Ovary (tissue), 7 donors: ENCODE measurements at regions not wholly inside any gene's neighbourhood (a gene's known extent, or its start where the extent isn't known, plus 50 kb on each side); places are given as distances from the start of the nearest gene placed in this dataset.

Source experiments
- DNase-seq, 5 donors: peaks; one replicate each; pipeline ENCODE4 v3.0.0-alpha.2; 2019 to 2020
- H3K27ac ChIP-seq, 2 donors: fragments of 200-600 bp; one replicate each; pipeline versions ENCODE4 v1.5.1 to v1.8.0; 2019 to 2022
- H3K27me3 ChIP-seq: fragments of 200-600 bp; one replicate; pipeline ENCODE4 v1.8.0; 2022
- H3K36me3 ChIP-seq: fragments of 200-600 bp; sonication (generic); one replicate; pipeline ENCODE4 v1.5.1; 2019
- H3K4me1 ChIP-seq: one replicate; pipeline ENCODE4 v1.8.1; 2013; ENCODE audit warnings: mild to moderate bottlenecking, moderate library complexity; ENCODE audit not compliant: insufficient read depth
- H3K4me3 ChIP-seq: fragments of 200-600 bp; sonication (generic); one replicate; pipeline ENCODE4 v1.5.1; 2017
- H3K9me3 ChIP-seq, 2 donors: fragments of 200-600 bp in 1 of 2; sonication (generic) in 1 of 2; one replicate each; pipeline versions ENCODE4 v1.5.1 to v1.8.1; 2013 to 2019; ENCODE audit warnings: mild to moderate bottlenecking in 1 of 2, moderate library complexity in 1 of 2
- EP300 ChIP-seq: sonication (generic); formaldehyde crosslinking; IDR thresholded peaks from one replicate; pipeline ENCODE4 v1.6.1; 2017; ENCODE audit warnings: antibody characterized with exemption
- POLR2A ChIP-seq: fragments of 450-650 bp; IDR thresholded peaks from one replicate; pipeline ENCODE4 v1.6.1; 2017; ENCODE audit warnings: antibody characterized with exemption, mild to moderate bottlenecking, moderate library complexity
- WGBS, 3 donors: extraction: QIAGEN DNeasy Blood & Tissue Kit in 1 of 3; methylation state at CpG; one replicate each; pipeline versions ENCODE4 v1.1.5 to v1.1.7; 2013 to 2017; 5-methylcytosine and 5-hydroxymethylcytosine counted together
- intact Hi-C, 4 donors: fragments of 100-400 bp; cut with DNase I; formaldehyde crosslinking; loops; one replicate each; pipeline versions ENCODE4 v1.11.0 to v1.15.1; 2022 to 2023
- TF ChIP-seq, protein P1 (sequence below), 3 donors: fragments of 450-650 bp in 2 of 3; fragments of 200-600 bp in 1 of 3; IDR thresholded peaks; one replicate each; pipeline versions ENCODE4 v1.5.1 to v1.8.0; 2016 to 2022; ENCODE audit warnings: antibody characterized with exemption in 3 of 3, mild to moderate bottlenecking in 1 of 3
- donor health status: DM: no; HTN: no; CAD: no; lungs with moderate emphysema.
- donor health status: DM: no; HTN: no; CAD: no.
- donor health status: Bipolar disorder and iron deficiency.
- donor health status: DM: no; HTN: no; CAD: no.
- donor health status: DM: yes; HTN: yes; CAD: no.

DNA sequence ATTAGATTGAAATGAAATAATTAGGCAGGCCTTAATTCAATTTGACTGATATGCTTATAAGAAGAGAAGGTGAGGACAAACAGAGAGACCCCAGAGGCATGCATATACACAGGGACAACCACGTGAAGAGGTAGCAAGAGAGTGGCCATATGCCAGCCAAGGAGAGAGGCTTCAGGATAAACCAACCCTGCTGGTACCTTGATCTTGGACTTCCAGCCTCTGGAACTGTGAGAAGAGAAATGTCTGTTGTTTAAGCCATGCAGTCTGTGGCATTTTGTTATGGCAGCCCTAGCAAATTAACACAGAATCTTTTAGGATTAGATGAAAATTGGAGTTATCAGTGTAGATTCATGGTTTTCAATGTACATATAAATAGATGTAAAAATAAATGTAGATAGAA is 120.1 kb downstream of the KCTD15 start:
- no peaks in the 10 kb centered on the region for H3K4me1 ChIP-seq
- intact Hi-C loops = no loop called here
- no peak overlapping the region for H3K27ac ChIP-seq
- H3K27me3 ChIP-seq = no peaks in the 10 kb centered on the region
- H3K4me3 ChIP-seq = no peak overlapping the region
- no peaks in the 10 kb centered on the region for H3K36me3 ChIP-seq
- TF ChIP-seq, protein P1, sequence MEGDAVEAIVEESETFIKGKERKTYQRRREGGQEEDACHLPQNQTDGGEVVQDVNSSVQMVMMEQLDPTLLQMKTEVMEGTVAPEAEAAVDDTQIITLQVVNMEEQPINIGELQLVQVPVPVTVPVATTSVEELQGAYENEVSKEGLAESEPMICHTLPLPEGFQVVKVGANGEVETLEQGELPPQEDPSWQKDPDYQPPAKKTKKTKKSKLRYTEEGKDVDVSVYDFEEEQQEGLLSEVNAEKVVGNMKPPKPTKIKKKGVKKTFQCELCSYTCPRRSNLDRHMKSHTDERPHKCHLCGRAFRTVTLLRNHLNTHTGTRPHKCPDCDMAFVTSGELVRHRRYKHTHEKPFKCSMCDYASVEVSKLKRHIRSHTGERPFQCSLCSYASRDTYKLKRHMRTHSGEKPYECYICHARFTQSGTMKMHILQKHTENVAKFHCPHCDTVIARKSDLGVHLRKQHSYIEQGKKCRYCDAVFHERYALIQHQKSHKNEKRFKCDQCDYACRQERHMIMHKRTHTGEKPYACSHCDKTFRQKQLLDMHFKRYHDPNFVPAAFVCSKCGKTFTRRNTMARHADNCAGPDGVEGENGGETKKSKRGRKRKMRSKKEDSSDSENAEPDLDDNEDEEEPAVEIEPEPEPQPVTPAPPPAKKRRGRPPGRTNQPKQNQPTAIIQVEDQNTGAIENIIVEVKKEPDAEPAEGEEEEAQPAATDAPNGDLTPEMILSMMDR (IDR thresholded peaks at IDR 0.05) = no peak
- TF ChIP-seq EP300 (no peak), POLR2A (no peak)
- H3K9me3 ChIP-seq = no peaks in the 10 kb centered on the region
- DNase-seq = no peak
- WGBS, 3 donors = 88 to 90% (median 90%) methylated on average over 1 of the region's 1 CpG

DNA sequence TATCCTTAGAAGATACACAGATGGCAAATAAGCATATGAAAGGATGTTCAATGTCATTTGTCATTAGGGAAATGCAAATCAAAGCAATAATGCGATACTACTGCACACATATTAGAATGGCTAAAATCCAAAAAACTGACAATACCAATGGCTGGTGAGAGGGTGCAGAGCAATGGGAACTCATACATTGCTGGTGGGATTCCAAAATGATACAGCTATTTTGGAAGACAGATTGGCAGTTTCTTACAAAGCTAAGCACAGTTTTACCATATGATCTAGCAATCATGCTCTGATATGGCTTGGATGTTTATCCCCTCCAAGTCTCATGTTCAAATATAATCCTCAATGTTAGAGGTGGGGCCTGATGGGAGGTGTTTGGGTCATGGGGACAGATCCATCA is 122.6 kb downstream of the KCTD15 start:
- H3K36me3 ChIP-seq = no peaks in the 10 kb centered on the region
- H3K4me1 ChIP-seq = no peaks in the 10 kb centered on the region
- no peaks in the 10 kb centered on the region for H3K27me3 ChIP-seq
- 91 to 100% (median 99%) methylated on average over 1 of the region's 1 CpG for WGBS, 3 donors
- no peak overlapping the region for H3K4me3 ChIP-seq
- TF ChIP-seq, protein P1 (IDR thresholded peaks at IDR 0.05) = no peak
- TF ChIP-seq EP300 (no peak), POLR2A (no peak)
- no peak for DNase-seq
- intact Hi-C loops = no loop called here
- no peak overlapping the region for H3K27ac ChIP-seq
- no peaks in the 10 kb centered on the region for H3K9me3 ChIP-seq

- H3K4me1 ChIP-seq = no peaks in the 10 kb centered on the region
- intact Hi-C loops = no loop called here
- no peaks in the 10 kb centered on the region for H3K9me3 ChIP-seq
- WGBS, 3 donors = 64 to 73% (median 65%) methylated on average over 3 of the region's 3 CpGs
- DNase-seq = no peak
- H3K36me3 ChIP-seq = no peaks in the 10 kb centered on the region
- no peaks in the 10 kb centered on the region for H3K27me3 ChIP-seq
- H3K27ac ChIP-seq = no peak overlapping the region
- TF ChIP-seq EP300 (no peak), POLR2A (no peak)
- TF ChIP-seq, protein P1 (IDR thresholded peaks at IDR 0.05) = no peak
- no peak overlapping the region for H3K4me3 ChIP-seq
Measured at GRCh38 chr19:33921165-33921564, 124.5 kb downstream of the KCTD15 start.

DNA sequence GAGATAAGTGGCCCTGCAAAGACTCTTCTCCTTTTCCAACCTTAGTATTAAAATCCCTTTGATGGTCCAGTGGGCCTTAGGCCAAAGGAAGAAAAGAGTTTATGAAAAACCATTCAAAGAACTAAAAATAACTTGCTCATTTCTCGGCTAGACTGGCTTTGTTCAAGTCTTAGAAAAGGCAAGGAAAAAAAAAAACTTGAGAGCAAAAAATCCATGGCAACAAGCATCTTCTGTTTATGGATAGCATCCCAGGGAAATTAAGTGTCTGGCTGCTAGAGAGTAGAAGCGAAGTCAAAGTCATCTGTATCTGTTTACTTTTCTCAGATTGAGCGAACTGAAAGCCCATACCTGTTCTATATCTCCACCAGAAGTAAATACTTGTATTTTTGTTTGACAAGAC is 129.6 kb downstream of the KCTD15 start:
- Histone ChIP-seq H3K9me3 (no peaks in the 10 kb centered on the region), H3K27me3 (no peaks in the 10 kb centered on the region), H3K4me1 (no peaks in the 10 kb centered on the region), H3K4me3 (no peak overlapping the region), H3K27ac (no peak overlapping the region), H3K36me3 (no peaks in the 10 kb centered on the region)
- no peak for DNase-seq
- no peak for TF ChIP-seq POLR2A
- TF ChIP-seq EP300 = no peak
- TF ChIP-seq, protein P1 (IDR thresholded peaks at IDR 0.05) = no peak
- WGBS, 3 donors = 48 to 58% (median 50%) methylated on average over 3 of the region's 3 CpGs
- intact Hi-C loops = no loop called here
